ENCODE measurements at regions not wholly inside any gene's neighbourhood (a gene's known extent, or its start where the extent isn't known, plus 50 kb on each side); places are given as distances from the start of the nearest gene placed in this dataset.

- no peak for TF ChIP-seq CTCF (IDR thresholded peaks at IDR 0.05; ENCODE audit: control insufficient read depth, insufficient read depth, low read depth, low read length, missing control alignments)
Observed at GRCh38 chr5:173494446-173494845, 122.0 kb downstream of the BOD1 start.

GRCh38 chr5:173493846-173494245 is 122.6 kb downstream of the BOD1 start:
- no peak for DNase-seq (ENCODE audit: low read depth)
- H3K4me3 ChIP-seq (ENCODE audit: control insufficient read depth, low read depth, low read length) = no peak overlapping the region
- TF ChIP-seq CTCF (IDR thresholded peaks at IDR 0.05; ENCODE audit: control insufficient read depth, insufficient read depth, low read depth, low read length, missing control alignments) = no peak

More at GRCh38 chr5:173494446-173494845, 122.0 kb downstream of the BOD1 start:
- H3K4me3 ChIP-seq (ENCODE audit: control insufficient read depth, low read depth, low read length) = no peak overlapping the region
- DNase-seq (ENCODE audit: low read depth) = no peak

- TF ChIP-seq CTCF (IDR thresholded peaks at IDR 0.05; ENCODE audit: control insufficient read depth, insufficient read depth, low read depth, low read length, missing control alignments) = no peak
- no peak for DNase-seq (ENCODE audit: low read depth)
- H3K4me3 ChIP-seq (ENCODE audit: control insufficient read depth, low read depth, low read length) = no peak overlapping the region
Observed at GRCh38 chr5:173493040-173493439, 123.4 kb downstream of the BOD1 start.

- DNase-seq (ENCODE audit: low read depth) = no peak
- no peak for TF ChIP-seq CTCF (IDR thresholded peaks at IDR 0.05; ENCODE audit: control insufficient read depth, insufficient read depth, low read depth, low read length, missing control alignments)
- H3K4me3 ChIP-seq (ENCODE audit: control insufficient read depth, low read depth, low read length) = no peak overlapping the region
Observed at GRCh38 chr5:173490681-173491080, 125.8 kb downstream of the BOD1 start.

GRCh38 chr5:173488144-173488543 is 128.3 kb downstream of the BOD1 start:
- no peak overlapping the region for H3K4me3 ChIP-seq (ENCODE audit: control insufficient read depth, low read depth, low read length)
- DNase-seq (ENCODE audit: low read depth) = no peak
- TF ChIP-seq CTCF (IDR thresholded peaks at IDR 0.05; ENCODE audit: control insufficient read depth, insufficient read depth, low read depth, low read length, missing control alignments) = no peak

- no peak overlapping the region for H3K4me3 ChIP-seq (ENCODE audit: control insufficient read depth, low read depth, low read length)
- no peak for DNase-seq (ENCODE audit: low read depth)
- TF ChIP-seq CTCF (IDR thresholded peaks at IDR 0.05; ENCODE audit: control insufficient read depth, insufficient read depth, low read depth, low read length, missing control alignments) = no peak
Observed at GRCh38 chr5:173487300-173487699, 129.2 kb downstream of the BOD1 start.
